NCI-H345 treated with DMSO at 0.1 percent for 48 hours (cell line): ENCODE measurements at regions not wholly inside any gene's neighbourhood (a gene's known extent, or its start where the extent isn't known, plus 50 kb on each side); places are given as distances from the start of the nearest gene placed in this dataset.
"Not testable (repeated sequence)": the region's sequence is repeated elsewhere in the genome, so short reads cannot be mapped to it uniquely, and the experiment has no call there.

Experiments used
- DNase-seq: peaks from one replicate; lab custom pipeline; 2025; ENCODE audit not compliant: unreplicated experiment; lab: John Stamatoyannopoulos, UW

DNA sequence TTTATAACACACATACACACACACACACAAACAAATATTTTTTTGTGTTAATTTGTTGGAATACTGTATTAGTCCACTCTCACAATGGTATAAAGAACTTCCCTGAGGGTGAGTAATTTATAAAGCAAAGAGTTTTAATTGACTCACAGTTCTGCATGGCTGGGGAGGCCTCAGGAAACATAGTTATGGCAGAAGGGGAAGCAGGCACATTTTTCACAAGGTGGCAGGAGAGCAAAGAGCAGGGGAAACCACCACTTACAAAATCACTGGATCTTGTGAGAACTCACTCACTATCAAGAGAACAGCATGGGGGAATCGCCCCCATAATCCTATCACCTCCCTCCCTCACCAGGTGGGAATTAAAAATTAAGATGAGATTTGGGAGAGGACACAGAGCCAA is 205.4 kb upstream of the PTPRD start:
- no peak for DNase-seq

DNA sequence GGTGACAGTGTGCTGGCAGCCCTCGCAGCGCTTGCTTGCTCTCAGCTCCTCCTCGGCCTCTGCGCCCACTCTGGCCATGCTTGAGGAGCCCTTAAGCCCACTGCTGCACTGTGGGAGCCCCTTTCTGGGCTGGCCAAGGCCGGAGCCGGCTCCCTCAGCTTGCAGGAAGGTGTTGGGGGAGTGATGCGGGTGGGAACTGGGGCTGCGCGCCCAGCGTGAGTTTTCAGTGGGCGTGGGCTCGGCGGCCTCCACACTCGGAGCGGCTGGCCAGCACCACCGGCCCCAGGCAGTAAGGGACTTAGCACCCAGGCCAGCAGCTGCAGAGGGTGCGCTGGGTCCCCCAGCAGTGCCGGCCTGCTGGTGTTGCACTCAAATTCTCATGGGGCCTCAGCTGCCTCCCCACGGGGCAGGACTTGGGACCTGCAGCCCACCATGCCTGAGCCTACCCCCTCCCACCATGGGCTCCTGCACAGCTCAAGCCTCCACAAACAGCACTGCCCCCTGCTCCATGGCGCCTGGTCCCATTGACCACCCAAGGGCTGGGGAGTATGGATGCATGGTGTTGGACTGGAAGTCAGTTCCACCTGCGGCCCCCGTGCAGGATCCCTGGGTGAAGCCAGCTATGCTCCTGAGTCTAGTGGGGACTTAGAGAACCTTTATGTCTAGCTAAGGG is 223.1 kb upstream of the PTPRD start:
- DNase-seq = no peak

DNA sequence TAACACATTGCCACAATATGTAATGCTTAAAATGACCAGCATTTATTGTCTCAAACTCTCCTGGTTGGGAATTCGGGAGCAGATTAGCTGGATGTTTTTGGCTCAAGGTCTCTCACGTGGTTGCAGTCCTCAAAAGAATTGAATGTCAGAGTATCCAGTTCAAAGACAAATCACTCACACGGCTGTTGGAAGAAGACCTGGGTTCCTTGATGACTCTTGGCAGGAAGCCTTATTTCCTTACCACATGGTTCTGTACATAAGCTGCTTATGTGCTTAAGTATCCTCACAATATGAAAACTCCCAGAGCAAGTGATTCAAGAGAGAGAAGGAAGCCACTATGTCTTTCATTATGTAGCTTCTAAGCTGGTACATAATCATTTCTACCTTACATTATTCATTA is 230.3 kb upstream of the PTPRD start:
- DNase-seq = no peak

DNA sequence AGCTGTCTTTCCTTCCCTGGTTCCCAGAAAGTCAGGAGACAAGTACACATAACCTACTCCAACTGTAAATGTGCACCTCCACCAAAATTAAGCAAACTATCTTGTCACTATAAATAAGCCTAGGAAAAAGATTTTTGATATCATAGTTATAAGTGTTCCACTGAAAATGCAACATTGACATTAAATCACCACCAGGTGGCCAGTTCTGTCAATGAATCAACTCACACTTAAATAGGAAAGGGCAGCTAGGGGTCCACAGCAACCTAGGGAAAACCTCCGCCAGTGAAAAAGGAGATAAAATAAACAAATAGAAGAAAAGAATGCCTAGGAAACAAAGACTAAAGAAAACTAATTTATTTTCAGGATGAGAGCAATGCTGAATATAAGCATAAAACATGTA is 243.0 kb upstream of the PTPRD start:
- no peak for DNase-seq

DNA sequence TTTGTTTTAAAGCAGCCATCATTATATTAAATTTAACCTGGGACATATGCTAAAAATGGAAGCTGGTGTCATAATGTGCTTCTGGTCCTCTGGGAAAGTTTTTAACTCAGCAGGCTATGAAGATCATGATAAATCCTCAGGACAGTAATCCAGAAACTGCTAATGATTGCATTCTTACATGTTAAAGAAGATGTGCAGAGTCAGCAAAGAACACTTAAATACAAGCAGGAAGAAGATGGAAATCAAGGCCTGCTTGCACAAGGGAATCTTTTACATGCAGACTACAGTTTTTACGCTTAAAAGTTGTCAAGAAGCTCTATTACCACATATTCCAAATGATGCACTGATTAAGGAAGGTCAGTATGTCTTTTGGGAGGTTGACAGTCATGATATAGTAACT is 246.0 kb upstream of the PTPRD start:
- no peak for DNase-seq

DNA sequence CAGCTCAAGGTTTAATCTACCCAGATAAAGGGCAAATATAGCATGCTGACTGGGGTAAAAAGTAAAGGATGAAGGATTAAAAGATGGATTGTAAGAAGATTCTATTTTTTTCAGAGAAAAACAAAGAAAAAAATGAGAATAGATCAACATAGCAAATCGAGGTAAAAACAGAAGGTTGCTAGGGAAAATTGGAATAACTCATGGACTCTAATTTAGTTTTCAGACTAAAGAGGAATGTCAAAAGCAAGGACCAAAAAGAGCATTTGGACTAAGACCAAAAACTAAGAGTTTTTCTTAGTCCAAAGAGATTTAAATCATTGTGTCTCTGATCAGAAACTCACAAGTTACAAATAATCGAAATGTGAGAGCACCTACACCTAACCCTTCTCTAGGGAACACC is 250.7 kb upstream of the PTPRD start:
- DNase-seq = no peak

DNA sequence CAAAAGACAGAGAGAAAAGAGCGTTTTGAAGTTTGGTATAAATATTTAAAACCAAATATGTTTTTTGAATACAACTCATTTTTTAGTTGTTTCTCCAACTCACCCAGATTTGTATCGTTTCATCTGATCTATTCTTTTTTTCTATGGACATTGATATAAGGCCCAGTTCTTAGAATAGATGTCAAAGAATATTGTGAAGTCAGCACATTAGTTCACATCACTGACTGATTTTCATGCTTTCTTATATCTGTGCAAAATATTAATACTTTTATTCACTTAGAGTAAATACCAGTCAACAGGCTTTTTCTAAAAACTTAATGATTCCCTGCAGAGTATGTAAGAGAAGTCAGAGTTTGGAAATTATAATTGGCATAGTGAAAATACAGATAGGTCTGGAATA is 254.4 kb upstream of the PTPRD start:
- DNase-seq = no peak

DNA sequence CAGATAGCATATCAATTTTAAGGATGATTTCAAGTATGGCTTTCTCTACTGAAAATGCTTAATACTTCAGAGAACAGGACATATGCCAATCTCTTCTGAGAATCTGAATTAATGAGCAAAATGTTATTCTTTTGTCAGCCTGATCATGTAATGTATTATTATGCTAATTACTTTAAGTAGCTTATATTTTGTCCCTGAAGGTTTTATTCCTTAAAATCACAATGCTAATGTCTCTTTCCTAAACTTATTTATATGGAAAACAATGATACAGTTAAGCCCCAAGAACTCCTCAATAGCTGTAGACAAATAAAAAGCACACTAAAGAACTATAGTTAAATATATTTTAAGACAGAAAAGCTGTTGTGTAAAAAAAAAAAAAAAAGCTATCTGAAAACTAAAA is 256.9 kb upstream of the PTPRD start:
- DNase-seq = no peak

DNA sequence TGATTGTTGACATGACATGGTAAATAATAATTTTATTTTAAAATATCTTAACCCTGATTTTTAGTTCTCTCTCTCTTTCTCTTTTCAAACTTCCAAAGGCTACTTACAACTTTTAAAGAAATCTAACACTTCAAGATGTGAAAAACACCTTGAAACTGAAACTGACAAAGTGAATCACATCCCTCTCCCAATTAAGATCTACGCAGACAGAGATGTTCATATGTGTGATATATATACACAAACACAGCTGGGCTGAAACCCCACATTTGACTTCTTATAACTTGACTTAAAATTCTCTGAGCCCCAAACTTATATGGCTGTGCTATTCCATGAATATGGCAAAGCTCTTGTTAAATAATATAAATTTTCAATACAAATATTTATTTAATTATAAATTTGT is 261.2 kb upstream of the PTPRD start:
- no peak for DNase-seq

DNA sequence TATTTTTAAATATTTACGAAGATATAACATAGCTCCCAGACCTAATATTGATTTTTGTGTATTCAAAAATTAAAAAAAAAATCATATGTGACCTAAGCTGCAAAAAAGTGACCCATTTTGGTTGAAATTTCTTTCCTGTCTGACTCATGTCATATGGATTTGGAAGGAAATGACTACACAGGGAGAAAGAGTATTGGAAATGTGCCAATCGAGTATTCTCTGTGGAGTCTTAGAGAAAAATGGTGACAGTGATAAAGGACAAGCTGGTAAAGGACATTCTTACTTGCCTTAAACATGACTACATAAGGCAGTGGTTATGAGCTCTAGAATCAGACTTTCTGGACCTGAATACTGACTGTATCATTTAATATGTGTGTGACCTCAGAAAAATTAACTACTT is 262.9 kb upstream of the PTPRD start:
- no peak for DNase-seq

DNA sequence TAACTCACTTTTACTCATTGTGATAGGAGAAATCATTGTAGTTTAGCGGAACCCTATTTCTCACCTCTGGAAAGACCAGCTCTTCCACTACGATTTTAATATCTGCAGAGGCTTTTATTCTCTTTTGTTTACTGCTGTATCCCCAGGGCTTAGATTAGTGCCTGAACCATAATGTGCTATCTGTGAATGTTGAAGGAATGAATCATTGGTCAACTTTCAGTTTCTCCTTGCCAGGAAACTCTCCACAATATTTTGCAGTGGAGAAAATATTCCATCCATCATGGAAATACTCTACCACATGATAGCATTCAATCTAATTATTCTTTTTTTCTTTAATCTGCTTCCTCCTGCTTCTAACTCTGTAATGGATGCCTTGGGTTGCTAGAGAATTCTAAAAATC is 263.5 kb upstream of the PTPRD start:
- no peak for DNase-seq

DNA sequence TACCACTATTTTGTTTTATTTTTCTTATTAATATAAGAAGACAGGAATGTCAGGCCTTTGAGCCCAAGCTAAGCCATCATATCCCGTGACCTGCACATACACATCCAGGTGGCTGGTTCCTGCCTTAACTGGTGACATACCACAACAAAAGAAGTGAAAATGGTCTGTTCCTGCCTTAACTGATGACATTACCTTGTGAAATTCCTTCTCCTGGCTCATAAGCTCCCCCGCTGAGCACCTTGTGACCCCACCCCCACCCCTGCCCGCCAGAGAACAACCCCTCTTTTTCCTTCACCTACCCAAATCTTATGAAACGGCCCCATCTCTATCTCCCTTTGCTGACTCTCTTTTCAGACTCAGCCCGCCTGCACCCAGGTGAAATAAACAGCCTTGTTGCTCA is 277.5 kb upstream of the PTPRD start:
- not testable (repeated sequence) for DNase-seq

DNA sequence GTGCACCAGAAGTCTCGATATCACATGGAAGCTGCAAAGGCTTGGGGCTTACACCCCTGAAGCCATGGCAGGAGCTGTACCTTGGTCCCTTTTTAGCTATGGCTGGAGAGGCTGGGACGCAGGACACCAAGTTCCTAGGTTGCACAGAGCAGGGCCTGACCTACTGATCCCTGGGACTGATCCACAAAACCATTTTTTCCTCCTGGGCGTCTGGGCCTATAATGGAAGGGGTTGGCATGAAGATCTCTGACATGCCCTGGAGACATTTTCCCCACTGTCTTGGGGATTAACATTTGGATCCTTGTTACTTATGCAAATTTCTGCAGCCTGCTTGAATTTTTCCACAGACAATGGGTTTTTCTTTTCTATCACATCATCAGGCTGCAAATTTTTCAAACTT is 286.7 kb upstream of the PTPRD start:
- DNase-seq = no peak

DNA sequence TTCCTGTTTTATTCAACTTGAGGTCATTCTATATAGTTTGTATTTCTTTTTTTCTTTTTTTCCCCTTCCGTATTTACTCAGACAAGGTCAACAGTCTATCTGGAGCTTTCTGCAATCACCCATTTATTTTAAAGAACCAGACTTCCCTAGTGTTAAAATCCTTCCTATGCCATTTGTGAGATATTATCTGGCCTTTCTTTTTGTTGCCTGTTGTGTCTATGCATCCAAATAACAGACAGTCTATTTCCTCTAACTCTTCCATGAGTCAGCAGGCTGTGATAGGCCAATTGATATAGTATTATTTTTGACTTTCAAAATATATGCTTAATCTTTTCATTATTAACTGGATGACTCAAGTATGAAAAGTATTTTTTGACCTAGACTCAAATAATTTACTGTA is 291.2 kb upstream of the PTPRD start:
- no peak for DNase-seq

DNA sequence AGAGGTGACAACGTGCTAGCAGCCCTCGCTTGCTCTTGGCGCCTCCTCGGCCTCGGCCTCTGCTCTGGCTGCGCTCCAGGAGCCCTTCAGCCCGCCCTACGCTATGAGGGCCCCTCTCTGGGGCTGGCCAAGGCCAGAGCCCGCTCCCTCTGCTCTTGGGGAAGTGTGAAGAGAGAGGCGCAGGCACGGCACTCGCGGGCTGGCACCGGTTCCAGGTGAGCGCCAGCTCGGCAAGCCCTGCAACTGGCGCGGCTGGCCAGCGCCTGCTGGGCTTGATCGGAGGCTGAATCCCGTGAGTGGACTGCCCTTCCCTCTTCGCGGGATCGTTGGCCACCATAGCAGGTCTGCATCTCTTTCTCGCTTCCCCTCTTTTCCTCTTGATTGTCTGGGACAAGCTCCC is 298.0 kb upstream of the PTPRD start:
- no peak for DNase-seq

DNA sequence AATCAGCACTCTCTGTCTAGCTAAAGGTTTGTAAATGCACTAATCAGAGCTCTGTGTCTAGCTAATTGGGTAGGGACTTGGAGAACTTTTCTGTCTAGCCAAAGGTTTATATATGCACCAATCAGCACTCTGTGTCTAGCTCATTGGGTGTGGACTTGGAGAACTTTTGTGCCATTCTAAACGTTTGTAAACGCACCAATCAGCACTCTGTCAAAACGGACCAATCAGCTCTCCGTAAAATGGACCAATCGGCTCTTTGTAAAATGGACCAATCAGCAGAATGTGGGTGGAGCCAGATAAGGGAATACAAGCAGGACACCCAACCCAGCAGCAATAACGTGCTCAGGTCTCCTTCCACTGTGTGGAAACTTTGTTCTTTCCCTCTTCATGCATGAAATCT is 298.6 kb upstream of the PTPRD start:
- DNase-seq = no peak

DNA sequence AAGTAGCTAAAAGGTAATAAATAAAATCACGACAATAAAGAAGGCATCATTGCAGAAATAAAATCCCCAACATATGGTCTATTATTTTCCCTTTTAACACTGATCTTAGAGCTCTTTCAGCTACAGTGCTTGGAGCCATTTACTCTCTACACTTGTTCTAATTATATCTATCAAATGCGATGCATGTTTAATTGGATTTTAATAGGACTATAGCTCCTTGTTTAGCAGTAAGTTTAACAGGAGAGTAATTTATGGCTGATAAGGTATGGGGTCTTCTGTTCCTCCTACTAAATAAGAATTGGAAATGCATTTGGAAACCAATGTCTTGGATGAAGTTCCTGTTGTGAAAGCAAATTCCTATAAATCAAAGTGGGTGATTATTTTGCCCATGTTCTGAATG is 304.2 kb upstream of the PTPRD start:
- no peak for DNase-seq

DNA sequence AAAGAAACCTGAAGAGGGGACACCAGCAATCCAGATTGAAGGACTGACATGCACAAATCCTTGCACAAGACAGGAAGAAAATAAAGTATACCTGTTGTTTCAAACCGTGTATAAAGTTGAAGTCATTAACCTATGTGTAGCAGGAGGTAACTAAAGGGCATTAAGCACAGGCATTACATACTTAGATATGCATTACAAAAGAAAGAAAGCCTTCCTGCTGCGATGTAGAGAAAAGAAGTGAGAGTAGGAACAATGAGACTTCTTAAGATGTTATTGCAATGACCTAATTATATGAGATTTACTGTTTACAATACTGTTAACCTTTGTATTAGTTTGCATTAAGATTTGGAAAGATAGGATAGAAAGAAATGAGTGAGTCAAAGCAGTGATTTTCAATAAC is 308.9 kb upstream of the PTPRD start:
- DNase-seq = no peak

DNA sequence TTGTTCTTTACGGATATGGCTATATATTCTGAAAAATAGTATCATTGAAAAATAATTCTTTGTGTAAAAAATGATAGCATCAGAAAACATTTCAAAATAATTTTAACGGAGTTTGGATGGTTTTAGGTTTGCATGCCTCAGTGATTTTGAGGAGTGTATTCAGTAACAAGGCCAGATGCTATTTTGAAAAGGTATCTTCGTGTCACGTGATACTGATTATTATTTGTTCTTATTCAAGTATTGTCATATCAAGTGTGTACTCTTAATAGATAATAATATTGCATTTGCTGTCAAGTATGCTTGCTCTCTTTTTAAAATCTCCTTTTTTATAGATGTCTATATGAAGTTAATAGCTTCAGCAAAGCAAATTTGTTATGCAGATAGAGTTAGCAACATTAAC is 313.1 kb upstream of the PTPRD start:
- DNase-seq = no peak

DNA sequence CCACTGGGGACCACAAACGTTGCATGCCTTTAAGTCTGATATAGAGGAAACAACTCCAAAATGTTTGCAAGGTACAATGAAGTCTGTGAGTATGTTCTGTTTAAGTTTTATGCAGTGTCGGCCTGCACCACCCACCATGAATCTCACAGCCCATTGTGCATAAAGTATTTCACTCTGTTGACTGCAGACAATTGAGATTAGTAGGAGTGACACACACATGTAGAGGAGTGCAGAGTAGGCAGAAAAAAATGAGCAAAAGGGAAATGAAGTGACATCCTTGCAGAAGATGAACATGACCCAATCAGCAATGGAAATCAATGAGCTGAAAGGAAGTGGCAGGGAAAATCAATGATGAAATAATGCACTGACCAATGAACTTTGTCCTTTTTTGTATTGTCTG is 315.6 kb upstream of the PTPRD start:
- no peak for DNase-seq

DNA sequence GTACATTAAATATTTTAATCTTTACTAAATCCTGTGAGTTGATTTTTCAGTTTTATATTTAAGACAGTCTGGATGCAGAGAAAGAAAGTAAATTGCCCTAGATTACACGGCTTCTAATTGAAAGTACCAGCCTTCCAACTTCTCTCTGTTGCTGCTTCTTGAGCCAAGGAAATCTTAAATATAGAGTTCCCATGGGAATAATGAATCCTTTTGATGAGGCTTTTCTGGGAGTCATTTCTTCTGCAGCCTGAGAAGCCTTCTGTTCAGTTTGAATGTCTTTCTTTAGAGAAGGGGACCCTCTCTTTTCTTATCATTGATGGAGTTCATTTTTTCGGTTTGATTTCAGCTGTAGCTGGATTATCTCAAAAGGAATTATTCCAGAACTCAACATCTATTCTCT is 317.3 kb upstream of the PTPRD start:
- no peak for DNase-seq

DNA sequence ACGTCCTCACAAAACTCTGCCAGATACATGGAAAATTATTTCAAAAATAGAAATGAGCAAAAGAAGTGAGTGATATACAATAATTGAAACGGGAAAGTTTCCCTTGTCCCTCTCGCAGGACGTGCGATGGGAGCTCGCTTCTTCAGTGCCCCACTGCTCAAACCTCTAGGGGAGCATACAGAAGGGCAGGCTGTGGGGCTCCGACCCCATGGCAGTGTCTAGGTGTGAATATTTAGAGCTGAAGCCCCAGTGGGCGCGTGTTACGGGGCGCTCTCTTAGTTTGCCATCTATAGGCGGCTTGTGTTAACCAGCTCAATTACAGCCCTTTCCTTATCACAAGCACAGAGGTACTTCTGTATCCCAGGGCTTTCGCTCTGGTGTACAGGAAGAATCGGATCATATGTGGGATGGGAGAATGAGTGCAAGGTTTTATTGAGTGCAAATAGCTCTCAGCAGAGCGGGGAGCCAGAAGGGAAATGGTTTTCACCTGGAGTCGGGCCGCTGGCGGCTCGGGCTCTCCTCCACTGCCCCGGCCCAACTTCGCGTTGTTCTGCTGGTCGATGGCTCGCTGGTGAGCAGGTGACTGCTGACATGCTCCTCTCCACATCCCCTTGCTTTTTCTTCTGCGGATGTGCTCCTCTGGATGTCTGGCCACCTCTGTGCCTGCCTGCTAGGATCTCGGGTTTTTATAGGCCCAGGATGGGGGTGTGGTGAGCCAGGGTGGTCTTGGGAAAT is 334.0 kb upstream of the PTPRD start:
- no peak for DNase-seq

DNA sequence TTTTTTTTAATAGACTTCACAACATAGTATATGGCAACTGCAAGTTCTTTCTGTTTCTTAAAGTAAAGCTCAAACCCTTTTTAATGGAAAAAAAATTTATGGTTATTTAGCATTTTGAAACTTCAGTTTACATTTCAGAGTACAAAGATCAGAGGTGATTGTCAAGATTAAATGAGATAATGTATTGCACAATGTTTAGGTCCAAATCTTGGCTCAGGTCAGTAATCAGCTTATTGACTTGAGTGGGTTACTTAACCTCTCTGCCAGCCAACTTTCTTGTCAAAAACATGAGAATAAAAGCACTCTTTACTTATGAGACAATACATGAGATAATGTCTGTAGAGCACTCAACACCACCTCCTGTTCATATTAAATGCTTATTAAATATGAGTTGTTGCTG is 345.1 kb upstream of the PTPRD start:
- DNase-seq = no peak
